Panc1 (cell line): ENCODE measurements at regions not wholly inside any gene's neighbourhood (a gene's known extent, or its start where the extent isn't known, plus 50 kb on each side); places are given as distances from the start of the nearest gene placed in this dataset.

Source experiments
- ATAC-seq: fragments of 200-7000 bp; cut with Tn5 transposase; 2 replicates; pipeline ENCODE4 v1.9.1; 2020; ENCODE audit warnings: mild to moderate bottlenecking, moderate library complexity
- BruUV-seq: library from RNA; stranded (reverse); fragments of 400-500 nt; replicated peaks from 2 replicates; lab custom pipeline; 2021; lab: Mats Ljungman, UMichigan
- CTCF ChIA-PET: fragments of 300-600 bp; sonication (Branson Sonifier 250); formaldehyde crosslinking; loops from one replicate; lab custom pipeline; 2022; ENCODE audit warnings: antibody characterized with exemption; lab: Charles Lee
- POLR2A ChIA-PET: fragments of 300-600 bp; sonication (Branson Sonifier 250); formaldehyde crosslinking; loops from one replicate; lab custom pipeline; 2022; ENCODE audit warnings: antibody characterized with exemption; lab: Charles Lee
- DNase-seq: peaks from one replicate; pipeline ENCODE4 v3.0.0-alpha.2; 2010; ENCODE audit warnings: low read depth, low spot score
- H3K27ac ChIP-seq: 2 replicates; pipeline ENCODE4 v1.5.1; 2011; ENCODE audit warnings: mild to moderate bottlenecking, low read length, inconsistent platforms
- H3K27me3 ChIP-seq: fragments of 200-500 bp; sonication (Bioruptor generic); 2 replicates; pipeline ENCODE4 v1.6.0; 2014; ENCODE audit warnings: low read length, inconsistent platforms; ENCODE audit not compliant: control insufficient read depth, insufficient read depth
- H3K36me3 ChIP-seq: fragments of 200-500 bp; sonication (Bioruptor generic); 2 replicates; pipeline ENCODE4 v1.5.1; 2014; ENCODE audit warnings: inconsistent platforms, mild to moderate bottlenecking, low read length, moderate library complexity; ENCODE audit not compliant: control insufficient read depth, insufficient read depth
- H3K4me1 ChIP-seq: 2 replicates; pipeline ENCODE4 v1.5.1; 2011; ENCODE audit warnings: inconsistent platforms, mild to moderate bottlenecking, low read length, moderate library complexity; ENCODE audit not compliant: control insufficient read depth, insufficient read depth
- H3K4me3 ChIP-seq, 2 experiments: 2 replicates each; pipeline ENCODE4 v1.5.1; 2011 to 2012; ENCODE audit warnings: low read depth in 2 of 2, low read length in 2 of 2, mild to moderate bottlenecking in 2 of 2, inconsistent platforms in 1 of 2, moderate library complexity in 1 of 2
- H3K9me3 ChIP-seq: fragments of 200-500 bp; sonication (Bioruptor generic); 2 replicates; pipeline ENCODE4 v1.5.1; 2014; ENCODE audit warnings: low read depth, mild to moderate bottlenecking, inconsistent platforms, low read length, moderate library complexity; ENCODE audit not compliant: control insufficient read depth, insufficient read depth
- CTCF ChIP-seq: fragments of 450-650 bp; IDR thresholded peaks from 2 replicates; pipeline ENCODE4 v1.5.1; 2017; ENCODE audit warnings: mild to moderate bottlenecking
- POLR2AphosphoS5 ChIP-seq: IDR thresholded peaks from 2 replicates; pipeline ENCODE4 v1.6.1; 2012; ENCODE audit warnings: mild to moderate bottlenecking, low read depth, low read length, moderate library complexity
- REST ChIP-seq, 2 experiments: IDR thresholded peaks; 2 replicates each; pipeline ENCODE4 v1.6.1; 2011 to 2012; ENCODE audit warnings: low read depth in 2 of 2, control low read depth in 1 of 2, low read length in 1 of 2, mild to moderate bottlenecking in 1 of 2, moderate library complexity in 1 of 2; ENCODE audit not compliant: insufficient read depth in 1 of 2
- SIN3A ChIP-seq: IDR thresholded peaks from 2 replicates; pipeline ENCODE4 v1.6.1; 2012; ENCODE audit warnings: low read depth, mild to moderate bottlenecking, low read length, moderate library complexity, borderline replicate concordance; ENCODE audit not compliant: insufficient read depth
- TCF7L2 ChIP-seq: IDR thresholded peaks from 2 replicates; pipeline ENCODE4 v1.6.1; 2011; ENCODE audit warnings: mild to moderate bottlenecking, low read depth, low read length, inconsistent platforms
- in situ Hi-C: cut with HindIII; loops from 2 replicates; pipeline ENCODE4 v1.10.0; 2016; ENCODE audit warnings: low sequenced_read_pairs, low pct_unique_long_range_greater_than_20kb
- intact Hi-C: fragments of 100-400 bp; cut with micrococcal nuclease; formaldehyde crosslinking; loops from one replicate; pipeline ENCODE4 v1.10.0; 2022; ENCODE audit not compliant: unreplicated experiment

- no TSS peak for BruUV-seq
- DNase-seq (no peak), ATAC-seq (no peak)
- H3K9me3 ChIP-seq: no peaks in the 10 kb centered on the region
- TF ChIP-seq REST (IDR thresholded peaks at IDR 0.05; ENCODE audit: insufficient read depth in 1 of 2, low read depth in 2 of 2, low read length in 1 of 2): no peak
- TF ChIP-seq SIN3A: no peak
- in situ Hi-C loops (no loop called here), intact Hi-C loops (no loop called here)
- no peak overlapping the region for H3K27ac ChIP-seq
- no peaks in the 10 kb centered on the region for H3K27me3 ChIP-seq
- POLR2A ChIA-PET: no interaction called here
- no peaks in the 10 kb centered on the region for H3K4me1 ChIP-seq
- CTCF ChIA-PET: no interaction called here
- H3K4me3 ChIP-seq: no peak overlapping the region
- no peaks in the 10 kb centered on the region for H3K36me3 ChIP-seq
Observed at GRCh38 chr5:93658044-93658443, 75.0 kb downstream of the NR2F1 start.

DNA sequence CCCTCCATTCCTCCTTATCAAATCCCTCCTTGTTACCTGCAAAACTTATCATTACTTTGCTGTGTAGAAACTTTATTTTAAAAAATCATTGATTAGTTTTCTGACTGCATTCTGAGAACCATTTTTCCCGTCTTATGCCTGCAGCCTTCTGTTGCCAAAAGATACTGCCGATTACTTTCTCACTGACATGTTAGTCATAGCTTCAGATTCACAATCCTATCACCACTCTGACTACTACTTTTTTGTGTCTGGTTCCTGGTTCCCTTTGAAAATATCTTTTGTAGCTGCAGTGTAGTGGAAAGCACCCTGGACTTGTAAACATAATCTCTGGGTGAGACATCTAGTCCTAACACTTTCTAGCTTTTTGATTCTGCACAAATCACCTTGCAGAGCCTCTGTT is 71.7 kb downstream of the NR2F1 start:
- CTCF ChIA-PET: no interaction called here
- in situ Hi-C loops (no loop called here), intact Hi-C loops (no loop called here)

More for the DNA sequence above, 71.7 kb downstream of the NR2F1 start:
- no peaks in the 10 kb centered on the region for H3K4me1 ChIP-seq
- H3K9me3 ChIP-seq: no peaks in the 10 kb centered on the region
- H3K27me3 ChIP-seq: no peaks in the 10 kb centered on the region
- TF ChIP-seq REST (IDR thresholded peaks at IDR 0.05; ENCODE audit: insufficient read depth in 1 of 2, low read depth in 2 of 2, low read length in 1 of 2) (no peak), SIN3A (no peak), CTCF (no peak), TCF7L2 (no peak), POLR2AphosphoS5 (no peak)
- POLR2A ChIA-PET: no interaction called here
- no TSS peak for BruUV-seq
- DNase-seq: no peak
- no peak overlapping the region for H3K27ac ChIP-seq
- H3K4me3 ChIP-seq: no peak overlapping the region
- no peaks in the 10 kb centered on the region for H3K36me3 ChIP-seq
- ATAC-seq: no peak
